GM18519 (cell line): ENCODE measurements at regions not wholly inside any gene's neighbourhood (a gene's known extent, or its start where the extent isn't known, plus 50 kb on each side); places are given as distances from the start of the nearest gene placed in this dataset.

Experiments
- ATAC-seq: cut with Tn5 transposase; IDR thresholded peaks from one replicate; pipeline ENCODE4 v1.9.1; 2021; ENCODE audit warnings: mild to moderate bottlenecking, moderate library complexity; ENCODE audit not compliant: unreplicated experiment, low FRiP score

DNA sequence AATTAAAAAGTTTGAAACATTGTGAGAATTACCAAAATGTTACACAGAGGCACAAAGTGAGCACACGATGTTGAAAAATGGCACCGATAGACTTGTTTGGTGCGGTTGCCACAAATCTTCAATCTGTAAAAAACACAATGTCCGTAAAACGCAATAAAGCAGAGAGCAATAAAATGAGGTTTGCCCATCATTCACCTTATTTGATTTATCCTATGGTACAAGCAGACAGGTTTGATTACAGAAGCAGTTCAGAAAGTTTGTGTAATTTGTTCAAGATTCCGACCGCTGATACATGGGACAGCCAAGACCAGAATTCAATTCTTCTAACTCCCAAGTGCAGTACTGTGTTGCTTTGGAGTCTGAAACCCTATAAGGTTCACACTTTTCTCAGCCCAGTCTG is 318.3 kb upstream of the PROX1 start:
- no peak for ATAC-seq

- ATAC-seq: no peak
Measured at GRCh38 chr1:213669964-213670691, 317.6 kb upstream of the PROX1 start.

DNA sequence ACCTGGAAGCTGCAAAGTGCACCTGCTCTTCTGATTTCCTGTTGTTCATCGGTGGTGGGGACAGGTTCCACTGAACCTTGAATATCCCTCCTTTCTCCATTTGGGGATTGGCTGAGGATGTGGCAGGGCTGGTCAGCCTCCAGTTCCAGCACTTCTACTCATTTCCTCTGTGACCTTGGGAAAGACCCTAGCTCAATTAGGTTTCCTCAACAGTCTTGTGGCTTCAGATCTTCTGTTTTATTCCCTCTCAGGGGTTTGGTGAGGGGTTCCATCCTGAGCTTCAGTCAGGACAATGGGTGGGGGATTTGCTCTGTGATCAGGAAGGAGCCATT is 317.1 kb upstream of the PROX1 start:
- ATAC-seq: no peak

DNA sequence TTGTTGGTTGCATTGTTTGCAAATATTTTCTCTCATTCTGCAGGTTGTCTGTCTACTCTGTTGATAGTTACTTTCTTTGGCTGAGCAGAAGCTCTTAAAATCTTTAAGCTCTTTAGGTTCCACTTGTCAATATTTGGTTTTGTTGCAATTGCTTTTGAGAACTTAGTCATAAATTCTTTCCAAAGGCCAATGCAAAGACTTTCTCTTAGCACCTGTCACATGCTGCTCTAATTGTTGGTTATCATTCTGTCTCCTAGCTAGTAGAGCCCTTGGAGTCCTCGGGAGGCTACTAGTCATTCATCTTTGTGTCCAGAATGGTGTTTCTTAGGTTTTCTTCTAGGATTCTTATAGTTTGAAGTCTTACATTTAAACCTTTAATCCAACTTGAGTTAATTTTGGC is 312.7 kb upstream of the PROX1 start:
- ATAC-seq: no peak

- no peak for ATAC-seq
Measured at GRCh38 chr1:213676736-213677135, 311.0 kb upstream of the PROX1 start.

DNA sequence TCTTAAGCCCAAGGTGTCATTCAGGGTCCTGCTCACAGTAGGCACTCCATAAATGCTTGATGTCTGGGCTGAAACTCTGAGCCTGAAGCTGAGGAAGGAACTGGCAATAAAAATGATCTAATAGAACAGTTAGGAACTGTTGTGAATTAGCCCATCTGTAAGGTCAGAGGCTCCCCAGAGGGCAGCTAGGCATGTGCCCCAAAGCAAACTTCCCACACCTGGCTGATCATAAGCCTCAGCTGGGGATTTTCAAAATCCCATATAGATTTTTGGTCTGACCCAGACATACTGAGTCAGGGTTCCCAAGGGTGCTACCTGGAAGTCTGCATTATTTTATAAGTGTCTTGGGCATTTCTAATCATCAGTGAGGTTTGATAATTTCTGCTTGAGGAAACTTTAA is 309.4 kb upstream of the PROX1 start:
- no peak for ATAC-seq

DNA sequence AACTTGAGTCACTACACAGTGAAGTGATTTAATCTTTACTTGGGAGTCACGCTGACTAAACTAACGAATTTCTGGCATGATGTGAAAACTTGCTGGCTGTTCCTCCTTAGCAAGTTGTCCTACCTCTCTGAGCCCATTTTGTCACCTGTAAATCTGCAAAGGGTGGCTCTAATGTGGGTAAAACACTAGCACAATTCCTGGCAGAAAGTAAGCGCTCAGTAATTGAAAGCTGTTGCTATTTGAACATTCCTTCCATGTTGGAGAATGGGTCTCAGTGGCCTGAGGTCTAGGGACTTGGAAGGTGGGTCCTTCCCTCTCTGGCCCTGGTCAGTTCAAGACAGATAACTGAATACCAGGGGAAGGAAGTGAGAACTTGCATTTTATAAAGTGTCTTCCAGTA is 309.0 kb upstream of the PROX1 start:
- ATAC-seq: no peak

DNA sequence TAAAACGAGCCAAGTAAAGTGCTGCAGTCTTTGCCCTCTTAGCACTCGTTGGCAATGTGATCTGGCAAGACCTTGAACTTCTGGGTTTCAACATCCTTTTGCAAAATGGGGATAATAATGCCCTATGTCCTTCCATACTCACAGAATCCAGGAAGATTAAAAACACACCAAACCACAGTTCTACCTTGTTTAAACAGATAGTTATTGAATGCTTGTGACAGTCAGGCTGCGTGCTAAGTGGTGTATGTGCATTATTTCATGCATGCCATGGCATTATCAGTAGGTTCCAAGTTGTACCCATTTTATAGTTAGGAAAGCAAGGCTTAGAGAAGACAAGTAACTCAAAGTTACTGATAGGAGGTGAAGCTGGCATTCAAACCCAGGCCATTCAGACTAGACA is 308.6 kb upstream of the PROX1 start:
- ATAC-seq: no peak

GRCh38 chr1:213680677-213681325 is 307.0 kb upstream of the PROX1 start:
- no peak for ATAC-seq

DNA sequence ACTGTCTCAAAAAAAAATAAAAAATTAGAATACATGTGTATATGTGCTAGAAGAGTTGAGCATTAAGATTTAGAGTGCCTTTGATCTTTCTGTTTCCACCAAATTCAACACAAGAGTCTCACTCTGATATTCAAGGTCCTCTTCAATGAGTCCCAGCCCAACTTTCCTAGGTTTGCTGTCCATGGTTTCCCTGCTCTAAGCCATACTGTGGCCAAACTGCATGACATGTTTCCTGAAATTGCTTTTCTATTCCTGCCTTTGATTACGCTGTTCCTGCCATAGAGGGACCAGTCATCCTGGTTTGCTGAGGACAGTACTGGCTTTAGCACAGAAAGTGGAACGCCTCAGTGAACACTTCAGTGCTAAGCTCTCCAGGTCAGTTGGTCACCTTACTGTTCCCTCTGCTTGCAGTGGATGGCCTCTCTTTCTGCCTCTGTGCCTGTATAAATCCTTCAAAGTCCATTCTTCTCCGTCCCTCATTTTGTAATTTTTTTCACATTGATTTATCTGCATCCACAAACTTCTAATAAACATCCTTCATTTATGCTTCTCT is 305.9 kb upstream of the PROX1 start:
- no peak for ATAC-seq

GRCh38 chr1:213683529-213683928 is 304.2 kb upstream of the PROX1 start:
- ATAC-seq: no peak

GRCh38 chr1:213684454-213684853 is 303.3 kb upstream of the PROX1 start:
- no peak for ATAC-seq

GRCh38 chr1:213685992-213686582 is 301.7 kb upstream of the PROX1 start:
- no peak for ATAC-seq

DNA sequence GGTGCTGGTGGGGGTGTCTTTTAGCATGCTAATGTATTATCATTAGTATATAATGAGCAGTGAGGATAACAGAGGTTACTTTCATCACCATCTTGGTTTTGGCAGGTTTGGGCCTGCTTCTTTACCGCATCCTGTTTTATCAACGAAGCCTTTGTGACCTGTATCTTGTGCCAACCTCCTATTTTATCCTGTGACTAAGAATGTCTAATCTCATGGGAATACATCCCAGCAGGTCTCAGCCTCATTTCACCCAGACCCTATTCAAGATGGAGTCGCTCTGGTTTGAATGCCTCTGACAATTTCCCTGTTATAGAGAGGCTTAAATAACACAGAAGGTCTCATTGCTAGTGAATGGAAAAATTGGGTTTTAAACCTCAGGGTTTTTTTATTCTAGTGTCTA is 300.8 kb upstream of the PROX1 start:
- no peak for ATAC-seq

DNA sequence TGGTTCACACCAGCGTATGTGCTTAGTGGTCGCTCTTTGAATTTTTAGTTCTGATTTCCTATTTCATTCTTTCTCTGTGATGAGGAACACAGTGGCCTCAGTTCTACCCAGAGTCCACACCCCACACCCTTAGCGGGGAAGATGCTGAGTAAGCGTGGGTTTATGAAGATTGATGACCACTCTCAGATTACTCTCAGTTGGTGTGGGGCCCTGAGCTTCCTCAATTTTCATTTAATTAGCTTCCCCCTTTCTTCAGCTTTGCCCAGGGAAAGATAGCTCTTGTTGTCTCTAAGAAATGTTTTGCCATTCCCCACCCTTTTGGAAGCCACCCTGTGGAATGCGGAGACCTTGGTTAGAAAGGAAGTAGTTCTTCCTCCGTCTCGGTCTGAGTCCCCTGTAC is 299.9 kb upstream of the PROX1 start:
- ATAC-seq: no peak

DNA sequence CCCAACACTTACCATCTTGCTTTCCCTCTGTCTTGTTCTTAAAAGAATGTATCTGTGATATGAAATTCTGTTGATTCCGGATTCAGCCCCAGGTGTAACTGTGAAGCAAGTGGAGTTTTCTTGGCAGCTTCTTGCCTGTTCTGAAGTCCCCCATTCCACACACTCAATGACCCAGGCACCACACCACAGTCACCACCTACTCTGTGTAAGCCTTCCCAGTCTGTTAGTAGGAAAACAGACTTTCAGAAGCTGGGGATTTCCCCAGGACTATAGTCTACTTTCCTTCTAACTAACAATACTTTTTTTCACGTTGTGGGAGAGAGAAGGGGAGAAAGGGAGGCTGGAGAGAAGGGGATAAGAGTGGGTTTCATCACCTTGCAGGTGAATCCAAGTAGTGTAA is 299.1 kb upstream of the PROX1 start:
- no peak for ATAC-seq

- no peak for ATAC-seq
Measured at GRCh38 chr1:213689260-213689659, 298.5 kb upstream of the PROX1 start.

DNA sequence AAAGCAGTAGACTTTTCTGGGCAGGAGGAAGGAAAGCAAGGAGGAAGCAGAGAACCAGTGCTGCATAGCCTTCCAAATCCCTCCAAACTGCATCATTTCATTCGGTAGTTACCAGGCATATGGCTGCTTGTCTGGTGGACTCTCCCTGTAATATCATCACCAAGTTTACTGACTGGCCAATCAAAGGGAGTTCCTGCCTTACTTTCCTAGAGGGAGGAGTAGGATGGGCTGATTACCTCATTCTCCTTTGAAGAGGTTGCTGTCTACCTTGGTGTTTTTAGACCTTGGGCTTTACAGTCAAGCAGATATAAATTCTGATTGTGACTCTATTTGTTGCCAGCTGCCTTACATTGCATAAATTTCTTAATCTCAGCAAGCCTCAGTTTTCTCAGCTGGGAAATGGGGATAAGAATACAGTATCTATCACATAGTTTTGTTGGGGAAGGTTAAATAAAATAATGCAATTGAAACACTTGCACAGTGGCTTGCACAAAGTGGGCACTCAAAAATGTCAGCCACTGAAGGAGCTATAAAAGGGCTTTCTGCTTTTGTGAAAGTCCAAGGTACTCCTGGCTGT is 297.3 kb upstream of the PROX1 start:
- ATAC-seq: no peak

GRCh38 chr1:213692321-213692720 is 295.5 kb upstream of the PROX1 start:
- ATAC-seq: no peak

DNA sequence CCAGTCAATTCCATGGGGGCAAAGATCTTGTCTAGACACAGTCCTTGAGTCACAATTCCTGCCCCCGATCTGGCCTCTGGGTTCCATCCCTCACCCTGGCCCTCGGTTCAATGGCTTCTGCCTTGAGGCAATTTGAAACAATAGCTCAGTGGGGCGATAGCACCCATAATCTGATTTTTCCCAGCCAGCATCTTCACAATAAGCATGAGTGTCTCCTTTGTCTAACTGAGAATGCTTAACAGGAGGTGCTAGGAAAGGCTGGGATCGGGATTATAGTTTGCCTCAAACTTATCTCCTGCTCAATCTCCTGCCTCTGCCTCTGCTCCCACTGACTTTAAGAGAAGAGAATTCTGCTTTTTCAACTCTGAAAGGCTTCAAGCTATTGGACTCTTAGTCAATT is 293.9 kb upstream of the PROX1 start:
- no peak for ATAC-seq

DNA sequence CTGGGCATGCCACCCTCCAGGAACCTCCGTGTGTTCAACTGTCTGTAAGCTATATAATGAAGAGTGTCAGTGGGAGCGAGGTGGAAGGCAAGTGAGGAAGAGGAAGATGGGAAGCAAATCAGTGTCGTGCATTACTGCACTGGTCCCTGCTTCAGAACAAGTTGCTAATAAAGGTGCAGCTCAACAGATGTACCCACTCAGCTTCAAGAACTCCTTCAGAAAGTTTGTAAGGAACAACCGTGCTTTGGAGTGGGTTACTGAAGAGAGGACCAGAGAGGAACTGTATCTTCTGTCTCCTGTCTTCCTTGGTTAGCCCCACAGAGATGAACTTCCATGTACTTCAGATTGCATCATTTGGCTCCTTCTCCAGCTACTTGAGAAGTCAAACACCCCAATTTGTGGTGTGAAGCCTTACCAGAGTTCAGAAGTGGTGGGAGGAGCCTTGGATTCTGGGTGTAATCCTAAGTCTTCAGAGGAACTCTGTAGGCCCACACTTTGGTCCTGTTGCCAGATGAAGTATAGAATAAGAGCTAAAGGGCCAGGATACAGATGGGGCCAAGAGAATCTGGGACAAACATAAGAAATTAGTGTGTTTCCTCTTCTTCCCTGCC is 290.5 kb upstream of the PROX1 start:
- ATAC-seq: no peak
